ENCODE measurements at regions not wholly inside any gene's neighbourhood (a gene's known extent, or its start where the extent isn't known, plus 50 kb on each side); places are given as distances from the start of the nearest gene placed in this dataset.
A peak's percentile ranks its signal among the peaks of the same experiment; 100 is the strongest.

DNA sequence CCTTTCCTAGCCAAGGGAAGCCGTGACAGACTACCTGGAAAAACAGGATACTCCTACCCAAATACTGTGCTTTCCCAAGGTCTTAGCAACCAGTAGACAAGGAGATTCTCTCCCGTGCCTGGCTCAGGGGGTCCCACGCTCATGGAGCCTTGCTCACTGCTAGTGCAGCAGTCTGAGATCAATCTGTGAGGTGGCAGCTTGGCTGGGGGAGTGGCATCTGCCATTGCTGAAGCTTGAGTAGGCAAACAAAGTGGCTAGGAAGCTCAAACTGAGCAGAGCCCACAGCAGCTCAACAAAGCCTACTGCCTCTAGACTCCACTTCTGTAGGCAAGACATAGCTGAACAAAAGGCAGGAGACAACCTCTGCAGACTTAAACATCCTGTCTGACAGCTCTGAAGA, 177.1 kb downstream of the PARM1 start:
- DNase-seq (ENCODE audit: low spot score), result no peak

DNA sequence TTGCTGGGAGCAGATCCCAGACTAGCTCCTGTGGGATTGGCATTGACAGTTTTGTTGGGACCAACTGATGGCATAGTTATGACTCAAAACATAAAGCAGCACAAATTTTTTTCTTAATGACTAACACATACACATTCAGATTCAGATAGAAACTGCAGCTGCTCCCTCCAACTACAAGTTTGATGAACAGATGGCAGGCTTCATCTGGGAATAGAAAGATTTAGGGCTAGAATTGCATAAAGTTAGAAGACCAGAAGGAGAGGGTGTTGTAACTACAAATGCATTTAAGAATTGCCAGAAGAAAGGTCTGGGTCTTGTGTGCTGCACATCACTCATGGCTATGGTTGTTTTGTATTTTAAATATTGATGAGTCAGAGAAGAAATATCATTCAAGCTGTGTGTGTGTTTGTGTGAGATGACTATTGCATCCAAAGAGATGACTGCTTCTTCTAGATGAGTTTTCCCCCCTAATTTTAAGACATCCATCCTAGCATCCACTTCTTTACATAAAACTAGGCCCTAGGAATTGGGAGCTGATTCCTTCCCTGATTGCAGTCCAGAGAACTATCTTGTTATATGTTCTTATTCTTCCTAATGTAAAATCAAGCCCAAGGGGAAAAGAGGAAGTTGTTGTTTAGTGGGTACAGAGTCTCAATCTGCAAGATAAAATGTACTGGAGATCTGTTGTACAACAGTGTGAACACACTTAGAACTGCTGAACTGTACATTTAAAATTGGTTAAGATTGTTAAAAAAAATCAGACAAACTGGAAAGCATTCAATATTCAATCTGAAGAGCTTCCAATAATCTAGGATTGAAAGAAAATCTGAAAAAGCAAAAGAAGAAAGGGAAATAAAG, 175.1 kb downstream of the PARM1 start:
- DNase-seq (ENCODE audit: low spot score), result peak; percentile 4

DNA sequence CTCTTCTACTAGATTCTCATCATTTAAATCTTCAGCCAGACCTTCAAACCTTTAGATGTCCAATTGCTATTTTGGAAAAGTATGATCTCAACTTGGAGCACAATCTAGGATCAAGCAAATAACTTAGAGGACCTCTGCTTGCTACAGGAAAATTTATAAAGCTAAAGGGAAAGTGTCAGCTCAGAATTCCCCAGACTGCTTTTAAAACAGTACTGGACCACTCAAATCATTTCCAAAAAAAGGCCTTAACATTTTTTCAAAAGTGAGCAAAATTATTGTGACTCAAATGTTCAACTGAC, 169.8 kb downstream of the PARM1 start:
- DNase-seq (ENCODE audit: low spot score), result no peak

DNA sequence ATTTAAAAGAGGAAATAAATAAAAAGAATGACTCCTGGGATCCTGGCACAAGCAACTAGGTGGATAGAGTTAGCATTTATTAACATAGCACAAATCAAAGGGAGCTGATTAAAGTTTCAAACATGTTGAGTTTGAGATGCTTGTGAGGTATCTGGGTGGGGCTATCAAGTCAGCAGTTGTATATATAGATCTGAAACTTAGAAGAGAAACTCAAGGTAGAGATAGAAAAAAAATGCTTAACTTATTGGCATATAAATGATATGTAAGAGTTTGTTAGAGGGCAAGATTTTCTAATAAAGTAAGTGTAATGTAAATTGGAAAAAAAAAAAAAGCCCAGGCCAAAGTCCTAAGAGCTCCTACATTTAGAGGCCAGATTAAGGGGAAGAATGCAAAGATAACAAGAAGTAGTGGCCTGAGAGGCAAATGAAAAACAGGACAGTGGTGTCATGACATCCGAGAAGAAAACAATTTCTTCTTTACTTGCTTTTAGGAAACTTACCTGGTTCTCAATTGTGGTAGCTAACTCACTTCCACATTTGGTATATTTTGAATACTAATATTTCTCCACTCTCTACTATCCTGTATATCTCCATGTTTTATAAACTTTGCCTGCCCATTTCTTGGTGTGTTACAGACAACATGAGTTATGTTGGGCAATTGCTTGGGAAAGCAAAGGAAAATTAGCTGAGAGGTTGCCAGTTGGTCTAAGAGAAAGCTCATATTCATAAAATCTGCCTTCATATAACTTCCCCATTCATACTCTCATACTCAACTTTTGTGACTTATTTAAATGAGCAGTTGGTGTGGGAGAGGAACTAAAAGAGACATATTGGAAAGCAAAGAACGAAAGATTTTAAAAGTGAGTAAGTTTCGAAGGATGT, 169.2 kb downstream of the PARM1 start:
- no peak for DNase-seq (ENCODE audit: low spot score)
